Smooth muscle cell (in vitro differentiated cells): ENCODE measurements at regions not wholly inside any gene's neighbourhood (a gene's known extent, or its start where the extent isn't known, plus 50 kb on each side); places are given as distances from the start of the nearest gene placed in this dataset.

Experiments used
- DNase-seq: peaks from one replicate; lab custom pipeline; 2025; ENCODE audit not compliant: unreplicated experiment; lab: John Stamatoyannopoulos, UW
- H2AFZ ChIP-seq: fragments of 200-600 bp; sonication (generic); 2 replicates; pipeline ENCODE4 v1.6.0; 2016; ENCODE audit warnings: antibody characterized with exemption, low read depth, mild to moderate bottlenecking
- H3F3A ChIP-seq: fragments of 200-600 bp; sonication (generic); 2 replicates; pipeline ENCODE4 v1.6.0; 2017; ENCODE audit warnings: antibody characterized with exemption, low read depth
- H3K27ac ChIP-seq: fragments of 200-600 bp; sonication (generic); 2 replicates; pipeline ENCODE4 v1.5.1; 2016; ENCODE audit warnings: low read depth, mild to moderate bottlenecking
- H3K27me3 ChIP-seq: fragments of 200-600 bp; sonication (generic); 2 replicates; pipeline ENCODE4 v1.6.1; 2016; ENCODE audit warnings: low read depth, mild to moderate bottlenecking
- H3K36me3 ChIP-seq: fragments of 200-600 bp; sonication (generic); 2 replicates; pipeline ENCODE4 v1.5.1; 2016; ENCODE audit warnings: low read depth
- H3K4me1 ChIP-seq: fragments of 200-600 bp; sonication (generic); 2 replicates; pipeline ENCODE4 v1.5.1; 2016; ENCODE audit warnings: low read depth
- H3K4me2 ChIP-seq: fragments of 200-600 bp; sonication (generic); 2 replicates; pipeline ENCODE4 v1.6.0; 2016; ENCODE audit warnings: mild to moderate bottlenecking
- H3K4me3 ChIP-seq: fragments of 200-600 bp; sonication (generic); 2 replicates; pipeline ENCODE4 v1.5.1; 2016; ENCODE audit warnings: mild to moderate bottlenecking
- H3K79me2 ChIP-seq: fragments of 200-600 bp; sonication (generic); 2 replicates; pipeline ENCODE4 v1.6.0; 2016; ENCODE audit warnings: low read depth, mild to moderate bottlenecking
- H3K9ac ChIP-seq: fragments of 200-600 bp; sonication (generic); 2 replicates; pipeline ENCODE4 v1.6.0; 2016; ENCODE audit warnings: low read depth
- H3K9me3 ChIP-seq: fragments of 200-600 bp; sonication (generic); replicated peaks from 2 replicates; pipeline ENCODE4 v1.5.1; 2016; ENCODE audit warnings: low read depth
- H4K20me1 ChIP-seq: fragments of 200-600 bp; sonication (generic); 2 replicates; pipeline ENCODE4 v1.6.0; 2016; ENCODE audit warnings: low read depth
- CTCF ChIP-seq: fragments of 200-600 bp; sonication (generic); IDR thresholded peaks from 2 replicates; pipeline ENCODE4 v1.5.1; 2017; ENCODE audit warnings: borderline replicate concordance, mild to moderate bottlenecking, antibody characterized with exemption; ENCODE audit not compliant: insufficient read depth, poor library complexity, severe bottlenecking
- WGBS: methylation state at CpG from one replicate; pipeline ENCODE4 v1.1.7; 2016; ENCODE audit warnings: low lambda C conversion rate; 5-methylcytosine and 5-hydroxymethylcytosine counted together

GRCh38 chr4:148680884-148681283 is 238.7 kb upstream of the NR3C2 start:
- TF ChIP-seq CTCF: no peak
- no peak overlapping the region for H3K27ac ChIP-seq
- no peaks in the 10 kb centered on the region for H3K9me3 ChIP-seq
- H3K4me2 ChIP-seq: no peak overlapping the region
- WGBS: 89% methylated on average over 2 of the region's 2 CpGs
- H3F3A ChIP-seq: no peaks in the 10 kb centered on the region
- no peaks in the 10 kb centered on the region for H3K4me1 ChIP-seq
- no peaks in the 10 kb centered on the region for H4K20me1 ChIP-seq
- H2AFZ ChIP-seq: no peak overlapping the region
- peaks cover 5% of the 10 kb centered on the region for H3K27me3 ChIP-seq
- no peaks in the 10 kb centered on the region for H3K36me3 ChIP-seq
- no peak for DNase-seq
- no peaks in the 10 kb centered on the region for H3K79me2 ChIP-seq
- no peak overlapping the region for H3K9ac ChIP-seq
- no peak overlapping the region for H3K4me3 ChIP-seq

- no peak overlapping the region for H2AFZ ChIP-seq
- no peaks in the 10 kb centered on the region for H4K20me1 ChIP-seq
- no peak overlapping the region for H3K9ac ChIP-seq
- H3K27ac ChIP-seq: no peak overlapping the region
- H3K4me1 ChIP-seq: no peaks in the 10 kb centered on the region
- TF ChIP-seq CTCF: no peak
- no peaks in the 10 kb centered on the region for H3K36me3 ChIP-seq
- no peaks in the 10 kb centered on the region for H3K9me3 ChIP-seq
- no peak overlapping the region for H3K4me2 ChIP-seq
- H3K27me3 ChIP-seq: peaks cover 5% of the 10 kb centered on the region
- no peaks in the 10 kb centered on the region for H3F3A ChIP-seq
- no peak for DNase-seq
- H3K79me2 ChIP-seq: no peaks in the 10 kb centered on the region
- no peak overlapping the region for H3K4me3 ChIP-seq
Observed at GRCh38 chr4:148676344-148676743, 234.1 kb upstream of the NR3C2 start.

- Histone ChIP-seq H3K4me3 (no peak overlapping the region), H3K4me2 (no peak overlapping the region), H3K9me3 (no peaks in the 10 kb centered on the region), H3K9ac (no peak overlapping the region), H3K36me3 (no peaks in the 10 kb centered on the region), H3K27ac (no peak overlapping the region), H3F3A (no peaks in the 10 kb centered on the region), H3K79me2 (no peaks in the 10 kb centered on the region), H3K4me1 (no peaks in the 10 kb centered on the region), H4K20me1 (no peaks in the 10 kb centered on the region), H2AFZ (no peak overlapping the region), H3K27me3 (peaks cover 5% of the 10 kb centered on the region)
- TF ChIP-seq CTCF: no peak
- 87% methylated on average over 3 of the region's 3 CpGs for WGBS
- no peak for DNase-seq
Observed at GRCh38 chr4:148674876-148675275, 232.7 kb upstream of the NR3C2 start.

GRCh38 chr4:148664636-148665035 is 222.4 kb upstream of the NR3C2 start:
- Histone ChIP-seq H3K36me3 (no peaks in the 10 kb centered on the region), H3K9me3 (no peaks in the 10 kb centered on the region), H3K27me3 (no peaks in the 10 kb centered on the region), H4K20me1 (no peaks in the 10 kb centered on the region), H3K79me2 (no peaks in the 10 kb centered on the region), H3K27ac (no peak overlapping the region), H3K4me3 (no peak overlapping the region), H2AFZ (no peak overlapping the region), H3F3A (no peaks in the 10 kb centered on the region), H3K4me1 (no peaks in the 10 kb centered on the region), H3K9ac (no peak overlapping the region), H3K4me2 (no peak overlapping the region)
- DNase-seq: no peak
- TF ChIP-seq CTCF: no peak
- WGBS: 96% methylated on average over 5 of the region's 5 CpGs
